HG02588 (cell line): ENCODE measurements at regions not wholly inside any gene's neighbourhood (a gene's known extent, or its start where the extent isn't known, plus 50 kb on each side); places are given as distances from the start of the nearest gene placed in this dataset.

Experiments used
- ATAC-seq: cut with Tn5 transposase; IDR thresholded peaks from one replicate; pipeline ENCODE4 v1.9.1; 2021; ENCODE audit warnings: mild to moderate bottlenecking, moderate library complexity; ENCODE audit not compliant: unreplicated experiment

- ATAC-seq: no peak
These were observed 67.4 kb upstream of the ZNF618 start for GRCh38 chr9:113808391-113809358.

GRCh38 chr9:113817171-113817570, 58.9 kb upstream of the ZNF618 start:
- no peak for ATAC-seq

GRCh38 chr9:113818391-113818790, 57.7 kb upstream of the ZNF618 start:
- no peak for ATAC-seq

GRCh38 chr9:113822315-113822714, 53.8 kb upstream of the ZNF618 start:
- ATAC-seq: no peak

- ATAC-seq: no peak
These were observed 52.7 kb upstream of the ZNF618 start for GRCh38 chr9:113823421-113823820.
